NCI-H345 (cell line): ENCODE measurements at regions not wholly inside any gene's neighbourhood (a gene's known extent, or its start where the extent isn't known, plus 50 kb on each side); places are given as distances from the start of the nearest gene placed in this dataset.

Source experiments
- DNase-seq: peaks from one replicate; lab custom pipeline; 2025; lab: John Stamatoyannopoulos, UW

DNA sequence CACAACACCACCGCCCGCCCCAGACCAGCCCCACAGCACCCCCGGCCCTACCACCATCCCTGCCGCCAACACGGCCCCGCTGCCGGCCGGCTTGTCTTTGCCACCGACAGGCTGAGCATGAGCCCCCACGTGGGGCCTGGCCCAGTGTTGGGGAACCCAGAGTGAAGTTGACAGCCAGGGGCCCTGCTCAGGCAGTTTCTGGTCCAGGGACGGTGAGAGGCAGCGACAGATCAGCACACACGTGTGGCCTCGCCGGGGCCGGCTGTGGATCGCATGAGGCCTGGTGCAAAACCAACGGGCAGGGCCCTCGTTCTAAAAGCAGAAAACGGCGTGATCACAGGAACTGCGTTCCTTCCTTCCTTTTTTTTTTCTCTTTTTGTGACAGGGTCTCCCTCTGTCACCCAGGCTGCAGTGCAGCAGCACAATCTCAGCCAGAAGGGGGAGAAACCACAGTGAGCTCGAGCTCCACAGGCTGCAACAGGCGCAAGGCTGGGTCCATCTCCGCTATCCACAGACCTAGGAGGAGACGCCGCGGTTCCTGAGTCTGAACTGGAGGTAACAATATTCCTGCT lies 50.5 kb upstream of the FBRSL1 start:
- no peak for DNase-seq

DNA sequence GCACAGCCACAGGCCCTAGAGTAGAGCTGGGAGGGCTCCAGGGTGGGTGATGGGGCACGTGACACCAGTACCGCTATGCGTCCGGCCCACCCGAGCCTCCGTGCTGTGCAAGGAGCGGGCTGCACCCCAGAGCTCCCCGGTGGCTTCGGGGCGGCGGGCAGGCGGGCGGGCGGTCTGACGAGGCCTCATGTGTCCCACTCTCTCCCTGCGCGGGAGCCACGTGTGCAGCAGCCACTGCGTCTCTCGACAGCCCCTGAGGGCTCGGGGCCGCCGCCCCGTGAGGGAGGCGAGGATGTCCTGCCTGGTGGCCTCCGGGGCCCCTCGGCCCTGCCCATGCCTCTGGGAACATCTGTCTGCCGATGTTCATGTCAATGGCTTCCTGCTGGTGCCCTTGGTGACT lies 51.2 kb upstream of the FBRSL1 start:
- DNase-seq: no peak

DNA sequence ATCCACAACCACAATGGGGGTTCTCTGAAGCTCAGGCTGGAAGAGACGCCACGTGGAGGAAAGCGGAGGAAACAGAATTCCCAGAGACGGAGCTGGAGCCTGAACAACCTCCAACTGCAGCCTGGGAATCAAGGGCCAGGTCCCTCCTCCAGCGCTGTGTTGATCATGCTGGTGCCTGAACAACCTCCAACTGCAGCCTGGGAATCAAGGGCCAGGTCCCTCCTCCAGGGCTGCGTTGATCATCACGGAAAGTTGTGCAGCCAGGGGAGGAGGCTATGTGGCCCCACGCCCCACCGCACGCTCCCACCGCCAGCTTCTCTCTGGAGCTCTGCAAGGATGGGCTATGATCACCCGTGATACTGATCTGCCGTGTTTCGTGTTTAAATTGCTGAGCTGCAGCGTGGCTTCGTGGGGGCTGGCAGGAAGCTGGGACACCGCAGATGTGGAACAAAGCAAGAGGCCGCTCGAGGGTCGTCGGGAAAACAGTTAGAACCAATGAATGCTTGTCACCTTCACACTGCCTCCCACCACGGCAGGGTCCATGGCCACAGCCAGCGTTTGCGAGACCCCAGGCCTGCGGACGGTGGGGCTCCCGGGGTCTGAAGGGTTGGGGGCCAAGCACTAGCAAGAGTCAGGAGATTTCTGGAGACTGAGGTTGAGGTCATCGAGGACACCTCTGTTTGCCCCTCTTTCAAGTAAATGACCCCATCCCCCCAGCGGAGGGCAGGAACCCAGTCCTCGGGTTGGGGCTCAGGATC lies 51.8 kb upstream of the FBRSL1 start:
- DNase-seq: no peak

DNA sequence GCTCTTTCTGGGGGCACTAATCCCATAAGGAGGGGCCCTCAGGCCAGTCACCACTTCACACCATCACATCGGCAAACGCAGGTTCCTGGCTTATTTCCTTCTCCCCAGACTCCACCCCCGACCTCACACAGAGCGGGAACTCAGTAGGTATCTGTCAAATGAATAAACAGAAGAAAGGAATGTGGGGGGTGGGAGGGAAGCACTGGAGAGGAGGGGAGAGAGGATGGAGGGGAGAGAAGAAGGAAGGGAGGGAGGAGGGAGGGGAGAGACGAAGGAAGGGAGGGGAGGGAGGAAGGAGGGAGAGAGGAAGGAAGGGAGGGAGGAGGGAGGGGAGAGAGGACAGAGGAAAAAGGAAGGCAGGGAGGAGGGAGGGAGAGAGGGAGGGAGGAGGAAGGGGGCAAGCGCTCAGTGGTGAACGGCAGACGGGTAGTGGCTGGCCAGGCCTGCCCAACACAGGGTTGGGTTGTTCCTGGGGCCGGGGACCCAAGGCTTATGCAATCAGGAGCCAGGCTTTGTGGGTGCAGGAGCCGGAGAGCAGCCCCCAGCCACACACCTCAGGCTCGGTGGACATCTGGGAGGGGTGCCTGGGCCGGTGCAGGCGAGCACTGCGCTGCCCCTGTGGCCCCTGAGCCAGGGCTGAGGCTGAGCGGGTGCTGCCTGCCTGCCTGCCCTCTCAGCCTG lies 52.6 kb upstream of the FBRSL1 start:
- DNase-seq: no peak

DNA sequence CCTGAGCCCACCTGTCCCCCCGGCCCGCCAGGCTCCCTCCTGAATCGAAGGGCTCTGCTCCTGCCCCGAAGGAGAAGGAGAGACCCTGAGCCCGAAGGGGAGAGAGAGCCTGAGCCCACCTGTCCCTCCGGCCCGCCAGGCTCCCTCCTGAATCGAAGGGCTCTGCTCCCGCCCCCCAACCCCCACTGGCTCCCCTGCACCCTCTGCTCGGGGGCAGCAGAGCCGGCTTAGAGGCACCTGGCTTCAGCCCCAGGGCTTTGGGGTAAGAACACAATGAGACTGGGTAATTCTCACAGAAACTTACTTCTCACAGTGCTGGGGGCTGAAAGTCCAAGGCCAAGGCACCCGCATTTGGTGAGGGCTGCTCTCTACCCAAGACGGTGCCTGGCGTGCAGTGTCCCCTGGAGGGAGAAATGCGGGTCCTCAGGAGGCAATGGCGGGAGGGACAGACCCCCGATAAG lies 53.1 kb upstream of the FBRSL1 start:
- no peak for DNase-seq

DNA sequence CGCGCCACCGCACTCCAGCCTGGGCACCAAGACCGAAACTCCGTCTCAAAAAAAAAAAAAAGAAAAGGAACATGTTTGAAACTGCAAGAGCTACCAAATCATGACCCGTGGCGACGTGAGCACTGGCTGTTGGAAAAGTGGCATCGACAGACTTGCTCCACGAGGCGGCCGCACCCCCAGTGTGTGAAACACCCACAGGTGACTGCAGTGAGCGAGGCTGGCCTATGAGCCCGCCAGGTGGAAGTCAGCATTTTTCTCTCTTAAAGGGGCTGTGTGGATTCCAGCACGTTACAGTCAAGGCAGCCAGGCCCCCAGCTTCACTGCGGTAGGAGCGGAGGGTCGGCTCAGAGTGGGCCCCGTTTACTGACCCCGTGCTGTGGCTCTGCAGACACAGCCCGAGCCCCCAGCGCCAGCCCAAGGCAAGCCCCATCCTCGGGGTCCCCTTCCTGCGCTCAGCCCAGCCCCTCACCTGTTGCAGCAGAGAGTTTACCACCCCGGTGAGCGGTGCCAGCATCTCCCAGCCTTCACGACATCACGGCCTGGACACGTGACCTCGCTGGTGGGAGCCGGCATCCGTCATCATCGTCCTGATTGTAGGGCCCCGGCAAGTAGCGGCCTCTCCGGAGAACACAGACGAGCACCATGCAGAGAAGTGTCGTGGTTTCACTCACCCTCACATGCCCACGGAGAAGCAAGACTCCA lies 54.3 kb upstream of the FBRSL1 start:
- no peak for DNase-seq

DNA sequence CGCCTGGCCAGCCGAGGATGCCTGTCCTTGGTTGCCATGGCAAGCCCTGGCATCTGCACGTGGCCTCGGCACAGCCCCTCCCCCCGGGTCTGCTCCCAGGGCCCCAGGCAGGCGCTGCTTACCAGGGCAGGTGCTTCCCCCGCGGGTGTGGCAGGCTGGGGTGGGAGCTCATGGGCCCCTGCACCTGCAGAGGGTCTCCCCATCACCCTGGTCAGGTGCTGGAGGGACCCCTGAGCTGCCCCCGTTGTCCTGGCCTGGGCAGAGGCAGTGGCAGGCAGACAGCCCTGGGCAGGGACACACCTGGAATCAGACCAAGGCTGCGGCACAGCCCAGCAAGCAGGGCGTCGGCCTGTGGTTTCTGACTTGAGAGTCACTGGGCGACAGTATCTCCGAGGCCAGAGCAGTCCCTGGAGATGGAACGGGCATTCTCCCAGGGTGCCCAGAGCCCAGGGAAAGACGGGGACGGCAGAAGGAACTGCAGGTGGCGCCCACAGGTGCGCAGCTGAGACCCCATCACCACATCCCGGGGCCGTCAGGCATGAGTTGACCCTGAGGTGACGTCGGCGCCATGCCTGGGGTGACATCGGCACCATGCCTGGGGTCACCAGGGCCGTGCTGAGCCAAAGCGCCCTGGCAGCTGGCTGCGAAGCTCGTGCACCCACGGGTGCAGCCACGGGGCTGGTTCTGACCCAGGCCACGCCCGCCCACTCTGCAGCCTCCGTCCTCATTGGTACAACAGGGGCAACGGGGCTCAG lies 56.1 kb upstream of the FBRSL1 start:
- peak; percentile 19 for DNase-seq

DNA sequence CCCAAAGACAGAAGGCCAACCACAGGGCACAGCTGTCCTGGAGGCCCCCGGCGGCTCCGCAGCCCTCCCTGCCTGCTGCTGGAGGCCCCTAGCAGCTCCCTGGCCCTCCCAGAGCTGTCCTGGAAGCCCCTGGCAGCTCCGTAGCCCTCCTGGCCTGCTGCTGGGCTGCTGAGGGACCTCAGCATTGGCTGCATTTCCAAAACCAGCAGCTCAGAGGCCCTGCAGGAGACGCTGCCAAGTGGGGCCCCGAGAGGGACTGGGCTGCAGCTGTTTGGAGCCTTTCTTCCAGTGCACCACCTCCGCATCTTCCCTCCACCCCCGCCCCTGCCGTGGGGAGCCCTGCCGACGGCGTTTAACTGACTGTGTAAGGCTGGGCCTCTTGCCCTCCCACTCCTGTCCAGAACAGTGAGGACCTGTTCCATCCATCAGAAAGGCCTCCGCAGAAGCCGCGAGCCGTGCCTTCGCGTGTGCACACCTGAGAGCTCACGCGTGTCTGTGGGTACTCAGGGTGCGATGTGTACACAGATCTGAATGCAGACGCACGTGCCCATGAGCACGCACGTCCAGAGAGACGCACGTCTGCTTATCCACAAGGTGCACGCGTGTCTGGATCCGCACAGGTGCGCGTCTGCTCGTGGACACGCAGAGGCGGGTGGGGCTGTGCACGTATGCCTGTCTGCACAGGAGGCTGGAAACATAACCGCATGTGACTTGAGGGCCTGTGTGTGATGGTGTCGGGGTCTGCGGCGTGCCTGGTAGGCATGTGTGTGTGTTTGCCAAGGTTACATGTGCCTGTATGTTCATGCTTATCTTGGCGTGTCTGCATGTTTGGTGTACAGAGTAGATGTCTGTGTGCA lies 57.0 kb upstream of the FBRSL1 start:
- no peak for DNase-seq

DNA sequence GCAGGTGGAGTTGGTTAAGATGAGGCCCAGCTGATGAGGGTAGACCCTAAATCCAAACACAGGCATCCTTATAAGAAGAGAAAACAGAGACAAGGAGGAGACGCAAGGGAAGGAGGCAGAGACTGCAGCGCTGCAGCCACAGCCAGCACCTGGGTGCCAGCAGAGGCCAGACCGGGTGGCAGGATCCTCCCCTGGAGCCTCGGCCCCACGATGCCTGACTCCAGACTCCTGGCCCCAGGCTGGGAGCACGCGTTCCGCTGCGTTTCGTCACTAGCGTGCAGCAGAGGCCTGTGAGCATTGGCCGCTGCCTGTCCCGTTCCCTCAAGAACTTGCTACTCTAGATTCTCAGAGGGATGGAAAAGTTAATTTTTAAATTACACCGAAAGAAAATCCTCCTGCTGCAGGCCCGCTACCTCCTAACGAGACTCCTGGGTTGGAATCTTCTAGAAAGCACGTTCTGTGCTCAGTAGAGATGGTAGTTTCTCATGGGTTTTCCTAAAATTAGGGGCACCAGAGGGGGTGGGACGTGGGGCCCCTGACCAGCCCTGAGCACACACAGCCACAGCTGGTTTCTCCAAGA lies 57.7 kb upstream of the FBRSL1 start:
- no peak for DNase-seq

DNA sequence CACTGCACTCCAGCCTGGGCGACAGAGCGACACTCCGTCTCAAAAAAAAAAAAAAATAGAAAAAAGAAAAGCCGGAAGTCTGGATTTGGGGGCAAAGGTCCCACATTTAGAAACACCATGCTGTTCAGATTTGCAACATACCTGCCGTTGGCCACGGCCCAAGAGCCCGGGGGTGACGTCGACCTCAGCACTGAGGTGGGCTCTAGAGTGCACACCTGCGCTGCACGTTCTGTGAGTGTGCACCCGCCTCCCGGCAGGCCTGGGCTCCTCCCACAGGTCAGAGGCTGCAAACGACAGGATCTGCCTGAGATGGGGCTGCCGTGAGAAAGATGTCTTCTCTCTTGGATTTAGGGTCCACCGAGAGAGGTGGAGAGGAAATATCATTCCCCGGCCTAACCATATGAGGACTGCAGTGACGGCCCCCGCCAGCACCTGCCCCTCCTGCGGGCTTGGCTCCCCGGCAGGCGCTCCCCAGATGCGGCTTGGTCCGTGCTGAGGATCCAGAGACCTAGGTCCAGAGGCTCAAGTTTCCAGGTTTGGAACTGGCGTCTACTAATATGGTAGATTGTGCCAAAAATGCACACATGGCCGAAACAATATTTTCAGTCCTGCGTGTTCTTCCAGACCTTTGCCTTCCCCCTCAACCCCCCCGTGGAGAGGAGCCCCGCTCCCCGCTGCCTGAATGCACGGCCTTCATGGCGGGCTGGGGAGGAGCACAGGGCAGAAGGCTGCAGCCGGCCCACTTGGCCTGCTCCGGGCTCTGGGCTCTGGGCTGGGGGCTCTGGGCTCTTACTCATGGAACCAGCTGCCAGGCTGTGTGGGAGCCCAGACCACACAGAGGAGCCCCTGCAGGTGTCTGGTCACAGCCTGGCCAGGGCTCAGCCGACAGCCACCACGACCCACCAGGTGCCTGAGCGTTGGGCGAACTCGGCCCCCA lies 58.8 kb upstream of the FBRSL1 start:
- peak; percentile 72 for DNase-seq

DNA sequence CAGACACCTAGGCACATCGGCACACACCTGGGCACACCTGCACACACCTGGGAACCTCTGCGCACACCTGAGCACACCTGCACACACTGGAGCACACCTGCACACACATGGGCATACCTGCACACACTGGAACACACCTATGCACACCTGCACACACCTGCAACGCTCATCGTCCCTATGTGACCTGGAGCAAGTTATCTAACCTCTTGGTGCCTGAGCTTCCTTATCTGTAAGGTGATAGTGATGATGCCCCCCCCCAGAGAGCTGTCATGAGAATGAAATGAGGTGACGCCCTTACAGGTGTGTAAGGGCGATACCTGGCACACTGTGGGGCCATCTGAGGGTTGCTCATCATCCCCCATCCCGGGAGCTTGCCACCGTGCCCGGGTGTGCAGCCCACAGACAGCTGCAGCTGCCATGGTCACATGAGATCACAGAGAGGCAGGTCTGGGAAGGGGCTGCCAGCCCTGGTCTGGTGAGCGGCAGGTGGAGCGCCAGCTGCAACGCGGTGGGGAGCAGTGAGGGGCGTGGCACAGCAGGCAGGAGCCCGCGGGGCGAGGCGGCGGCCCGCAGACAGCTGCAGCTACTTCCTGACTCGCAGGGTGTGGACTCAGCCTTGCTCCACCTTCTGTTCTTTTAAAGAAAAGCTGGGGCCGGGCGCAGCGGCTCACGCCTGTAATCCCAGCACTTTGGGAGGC lies 59.9 kb upstream of the FBRSL1 start:
- DNase-seq: peak; percentile 97

DNA sequence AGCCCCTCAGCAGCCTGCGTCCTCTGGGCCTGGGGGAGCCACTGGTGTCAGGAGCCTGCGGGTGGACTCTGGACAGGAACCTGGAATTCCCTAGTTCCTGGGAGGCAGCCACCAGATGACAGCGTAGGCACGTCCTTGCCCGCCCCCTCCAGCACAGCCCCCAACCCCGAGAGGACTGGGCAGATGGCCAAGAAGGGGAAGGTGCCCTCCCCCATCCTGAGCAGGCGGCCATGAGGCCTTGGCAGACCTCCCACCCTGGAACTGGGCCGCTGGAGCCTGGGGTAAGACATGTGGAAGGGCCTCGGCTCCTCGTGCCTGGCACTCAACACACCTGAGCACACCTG lies 60.4 kb upstream of the FBRSL1 start:
- DNase-seq: peak; percentile 71

DNA sequence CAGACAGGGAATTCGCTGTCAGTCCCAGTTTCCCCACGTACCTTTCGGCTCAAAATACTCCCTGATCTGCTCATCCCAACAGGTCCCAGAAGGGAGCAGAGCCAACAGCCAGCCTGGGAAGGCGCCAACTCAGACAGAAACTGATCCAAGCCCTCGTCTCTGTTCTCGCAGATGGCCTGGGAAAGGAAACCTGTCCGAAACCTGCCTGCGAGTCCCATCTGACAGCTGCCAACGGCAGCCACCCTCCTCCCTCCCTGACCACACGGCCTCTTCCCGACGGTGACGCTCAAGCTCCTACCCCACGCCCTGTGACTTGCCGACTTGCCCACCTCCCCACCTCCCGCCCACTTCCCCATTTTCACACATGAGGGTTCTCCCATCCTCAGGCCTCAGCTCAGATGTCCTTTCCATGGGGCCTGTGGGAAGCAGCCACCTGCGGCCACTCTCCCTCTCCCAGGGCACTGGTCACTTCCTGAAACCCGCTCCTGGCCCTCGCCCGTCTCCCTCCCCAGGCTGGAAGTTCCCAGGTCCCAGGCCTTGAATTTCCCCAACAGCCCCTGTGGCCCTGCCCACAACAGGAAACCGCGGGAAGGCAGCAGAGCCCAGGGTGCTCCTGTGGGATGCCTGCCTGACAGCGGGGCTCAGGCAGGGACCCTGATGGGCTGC lies 60.9 kb upstream of the FBRSL1 start:
- DNase-seq: peak; percentile 60

DNA sequence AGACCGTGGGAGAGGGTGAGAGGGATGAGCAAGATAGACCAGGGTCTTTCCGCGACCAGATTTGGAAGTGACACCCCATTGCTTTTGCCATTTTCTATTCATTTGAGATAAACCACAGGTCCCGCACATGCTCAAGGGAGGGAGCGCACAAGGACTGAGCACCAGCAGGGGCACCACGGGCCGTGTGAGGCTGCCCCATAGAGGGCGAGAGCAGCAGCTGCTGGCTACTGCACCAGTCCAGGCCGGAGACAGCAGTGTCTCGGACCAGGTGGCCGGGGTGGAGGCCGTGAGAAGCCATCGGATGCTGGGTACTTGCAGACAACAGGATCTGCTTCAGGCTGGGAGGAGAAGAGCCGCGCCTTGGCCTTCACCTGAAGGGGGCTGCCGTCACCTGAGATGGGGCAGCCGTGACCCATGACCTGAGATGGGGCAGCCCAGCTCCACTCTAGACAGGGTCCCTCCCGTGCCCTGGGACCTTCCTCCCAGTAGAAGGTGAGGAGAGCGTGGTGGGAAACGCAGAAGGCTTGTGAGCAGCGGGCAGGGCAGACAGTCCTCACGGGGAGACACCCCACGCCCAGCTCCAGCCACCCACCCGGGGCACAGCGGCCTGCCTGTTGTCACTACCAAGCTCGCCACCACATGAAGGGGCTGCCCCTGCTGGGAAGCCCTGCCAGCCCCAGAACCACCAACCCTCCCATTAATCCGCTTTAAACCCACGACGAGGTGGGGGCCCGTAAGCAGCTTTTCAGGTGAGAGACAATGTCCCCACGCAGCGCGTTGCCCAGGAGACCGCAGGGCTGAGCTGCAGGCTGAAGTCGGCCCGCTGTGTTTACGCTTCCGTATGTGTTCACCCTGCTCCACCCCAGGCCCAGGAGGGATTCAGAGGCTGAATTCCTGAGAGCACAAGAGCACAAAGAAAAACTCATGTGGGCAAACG lies 61.7 kb upstream of the FBRSL1 start:
- peak; percentile 60 for DNase-seq

DNA sequence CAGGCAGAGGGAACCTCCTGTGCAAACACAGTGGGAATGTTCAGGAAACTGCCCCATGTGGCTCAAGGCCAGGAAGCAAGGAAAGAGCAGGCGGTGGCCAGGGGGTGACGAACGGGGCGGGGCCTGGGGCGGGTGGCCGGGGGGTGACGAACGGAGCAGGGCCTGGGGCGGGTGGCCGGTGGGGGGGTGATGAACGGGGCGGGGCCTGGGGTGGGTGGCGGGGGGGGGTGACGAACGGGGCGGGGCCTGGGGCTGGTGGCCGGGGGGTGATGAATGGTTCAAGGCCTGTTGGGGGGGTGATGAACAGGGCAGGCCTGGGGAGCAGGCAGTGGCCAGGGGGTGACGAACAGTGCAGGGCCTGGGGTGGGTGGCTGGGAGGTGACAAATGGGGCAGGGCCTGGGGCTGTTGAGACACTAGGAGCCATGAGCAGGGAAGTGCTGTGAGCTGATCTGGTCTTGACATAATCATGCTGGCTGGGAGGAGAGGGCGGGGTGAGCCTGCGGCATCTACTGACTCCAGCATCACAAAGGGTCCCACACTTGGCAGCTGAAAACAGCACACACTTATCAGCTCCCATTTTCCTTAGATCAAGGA lies 62.7 kb upstream of the FBRSL1 start:
- DNase-seq: no peak

DNA sequence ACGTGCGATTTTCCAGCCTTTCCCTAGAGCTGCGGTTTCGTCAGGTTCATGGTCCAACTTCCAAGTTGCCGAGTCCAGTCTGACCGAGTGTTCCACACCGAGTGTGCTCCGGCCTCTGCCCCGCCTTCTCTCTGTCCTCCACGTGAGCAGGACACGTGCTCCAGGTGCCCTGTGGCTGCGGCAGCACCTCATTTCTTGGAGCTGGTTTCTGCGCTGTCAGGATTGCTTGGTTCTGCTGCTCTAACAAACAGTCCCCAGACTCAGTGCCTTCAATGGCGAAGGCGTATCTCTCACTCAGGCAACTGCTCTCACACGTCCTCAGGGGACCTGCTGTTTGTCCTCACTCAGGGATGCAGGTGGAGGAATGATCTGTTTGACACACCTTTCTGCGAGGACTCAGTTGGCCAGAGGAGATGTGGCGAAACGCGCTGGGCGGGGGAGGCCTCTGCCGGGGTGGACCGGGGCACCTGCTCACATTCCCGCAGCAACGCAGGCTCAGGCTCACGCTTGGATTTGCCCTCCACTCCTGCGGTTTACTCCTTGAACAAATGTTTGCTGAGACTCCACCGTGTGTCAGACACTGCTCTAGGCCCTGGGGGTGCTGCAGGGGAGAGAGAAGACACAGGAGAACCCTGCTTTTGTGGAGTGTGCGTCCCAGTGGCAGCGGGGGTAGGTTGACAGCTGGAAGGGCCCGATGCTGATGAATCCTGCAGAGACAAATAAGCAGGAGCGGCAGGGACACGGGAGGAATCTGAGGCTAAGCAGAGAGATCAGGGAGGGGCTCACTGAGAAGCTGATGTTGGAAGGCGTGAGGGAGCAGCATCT lies 63.4 kb upstream of the FBRSL1 start:
- no peak for DNase-seq
